ENCODE measurements at regions not wholly inside any gene's neighbourhood (a gene's known extent, or its start where the extent isn't known, plus 50 kb on each side); places are given as distances from the start of the nearest gene placed in this dataset.
"Not testable (repeated sequence)": the region's sequence is repeated elsewhere in the genome, so short reads cannot be mapped to it uniquely, and the experiment has no call there.

DNA sequence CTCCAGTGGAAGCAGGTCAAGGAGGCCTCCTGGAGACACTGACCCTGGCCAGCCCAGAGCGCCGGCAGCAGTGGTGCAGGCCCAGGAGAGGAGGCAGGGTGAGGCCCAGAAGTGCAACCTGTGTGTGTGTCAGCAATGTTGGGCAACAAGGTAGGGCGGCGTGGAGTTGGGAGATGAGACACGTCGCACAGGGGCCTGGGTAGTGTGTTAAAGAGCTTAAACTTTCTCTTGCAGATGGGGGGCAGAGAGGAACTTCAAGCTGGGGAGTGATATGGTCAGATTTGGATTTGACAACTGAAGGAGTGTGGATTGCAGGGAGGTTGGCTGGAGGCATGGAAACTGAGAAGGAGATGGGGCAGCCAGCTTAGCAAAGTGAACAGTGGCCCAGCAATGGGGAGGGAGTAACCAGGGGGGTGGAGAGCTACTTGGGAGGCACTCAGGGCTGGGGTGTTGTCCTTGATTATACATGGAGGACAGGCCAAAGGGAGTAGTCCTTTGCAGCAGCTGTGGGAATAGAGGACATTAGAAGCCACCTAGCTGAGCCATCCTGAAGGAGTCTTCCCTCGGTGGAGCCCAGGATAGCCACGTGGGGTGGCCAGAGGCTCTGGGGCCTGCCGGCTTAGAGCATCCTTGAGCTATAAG lies 278.6 kb upstream of the HS6ST1 start:
- no peak overlapping the region for H3K4me2 ChIP-seq (ENCODE audit: insufficient read depth, low read length)
- peaks cover 3% of the 10 kb centered on the region for H3K27me3 ChIP-seq (ENCODE audit: insufficient read depth, low read length)
- peak; percentile 45 for DNase-seq (ENCODE audit: insufficient read length, low spot score, missing footprints)
- no peaks in the 10 kb centered on the region for H4K20me1 ChIP-seq (ENCODE audit: insufficient read depth, low read length)
- H2AFZ ChIP-seq (ENCODE audit: low read length): no peak overlapping the region
- H3K27ac ChIP-seq (ENCODE audit: low read depth, low read length): no peak overlapping the region
- no peaks in the 10 kb centered on the region for H3K9me3 ChIP-seq (ENCODE audit: low read depth, low read length)
- no peaks in the 10 kb centered on the region for H3K36me3 ChIP-seq (ENCODE audit: insufficient read depth, low read length)
- H3K4me3 ChIP-seq (ENCODE audit: insufficient read depth, low read length): no peak overlapping the region
- H3K79me2 ChIP-seq (ENCODE audit: insufficient read depth, low read length): no peaks in the 10 kb centered on the region
- H3K4me1 ChIP-seq (ENCODE audit: insufficient read depth, low read length): no peaks in the 10 kb centered on the region
- no peak for TF ChIP-seq CTCF (IDR thresholded peaks at IDR 0.05; ENCODE audit: extremely low read depth, low read depth, low read length)

DNA sequence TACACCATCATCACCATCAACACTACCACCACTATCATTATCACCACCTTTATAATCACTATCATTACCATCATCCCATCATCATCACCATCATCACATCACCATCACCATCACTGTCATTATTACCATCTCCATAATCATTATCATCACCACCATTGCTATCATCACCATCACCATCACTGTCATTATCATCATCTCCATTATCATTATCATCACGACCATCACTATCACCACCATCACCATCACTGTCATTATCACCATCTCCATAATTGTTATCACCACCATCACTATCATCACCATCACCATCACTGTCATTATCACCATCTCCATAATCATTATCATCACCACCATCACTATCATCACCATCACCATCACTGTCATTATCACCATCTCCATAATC lies 279.6 kb upstream of the HS6ST1 start:
- H4K20me1 ChIP-seq (ENCODE audit: insufficient read depth, low read length); H3K4me2 ChIP-seq (ENCODE audit: insufficient read depth, low read length); H3K79me2 ChIP-seq (ENCODE audit: insufficient read depth, low read length); H3K36me3 ChIP-seq (ENCODE audit: insufficient read depth, low read length); H3K27ac ChIP-seq (ENCODE audit: low read depth, low read length); H2AFZ ChIP-seq (ENCODE audit: low read length); H3K9me3 ChIP-seq (ENCODE audit: low read depth, low read length); H3K4me1 ChIP-seq (ENCODE audit: insufficient read depth, low read length); H3K27me3 ChIP-seq (ENCODE audit: insufficient read depth, low read length); DNase-seq (ENCODE audit: insufficient read length, low spot score, missing footprints); H3K4me3 ChIP-seq (ENCODE audit: insufficient read depth, low read length): not testable (repeated sequence)

DNA sequence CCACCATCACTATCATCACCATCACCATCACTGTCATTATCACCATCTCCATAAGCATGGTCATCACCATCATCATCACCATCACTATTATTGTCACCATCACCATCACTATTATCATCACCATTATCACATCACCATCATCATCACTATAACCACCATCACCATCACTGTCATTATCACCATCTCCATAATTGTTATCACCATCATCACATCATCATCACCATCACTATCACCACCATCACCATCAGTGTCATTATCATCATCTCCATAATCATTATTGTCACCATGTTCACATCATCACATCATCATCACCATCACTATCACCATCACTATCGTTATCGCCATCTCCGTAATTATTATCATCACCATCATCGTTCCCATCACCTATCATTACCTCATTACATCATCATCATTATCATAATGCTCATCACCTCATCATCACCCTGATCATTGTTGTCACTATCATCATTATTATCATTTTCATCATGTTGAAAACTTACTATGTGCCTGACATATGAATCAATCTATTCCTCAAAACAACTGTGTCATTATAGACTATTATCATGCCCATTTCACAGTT lies 280.3 kb upstream of the HS6ST1 start:
- no peak overlapping the region for H3K4me3 ChIP-seq (ENCODE audit: insufficient read depth, low read length)
- no peaks in the 10 kb centered on the region for H3K36me3 ChIP-seq (ENCODE audit: insufficient read depth, low read length)
- DNase-seq (ENCODE audit: insufficient read length, low spot score, missing footprints): no peak
- H3K9me3 ChIP-seq (ENCODE audit: low read depth, low read length): no peaks in the 10 kb centered on the region
- H3K4me1 ChIP-seq (ENCODE audit: insufficient read depth, low read length): no peaks in the 10 kb centered on the region
- no peak overlapping the region for H3K4me2 ChIP-seq (ENCODE audit: insufficient read depth, low read length)
- no peak for TF ChIP-seq CTCF (IDR thresholded peaks at IDR 0.05; ENCODE audit: extremely low read depth, low read depth, low read length)
- peaks cover 3% of the 10 kb centered on the region for H3K27me3 ChIP-seq (ENCODE audit: insufficient read depth, low read length)
- no peak overlapping the region for H2AFZ ChIP-seq (ENCODE audit: low read length)
- no peaks in the 10 kb centered on the region for H3K79me2 ChIP-seq (ENCODE audit: insufficient read depth, low read length)
- no peaks in the 10 kb centered on the region for H4K20me1 ChIP-seq (ENCODE audit: insufficient read depth, low read length)
- no peak overlapping the region for H3K27ac ChIP-seq (ENCODE audit: low read depth, low read length)

DNA sequence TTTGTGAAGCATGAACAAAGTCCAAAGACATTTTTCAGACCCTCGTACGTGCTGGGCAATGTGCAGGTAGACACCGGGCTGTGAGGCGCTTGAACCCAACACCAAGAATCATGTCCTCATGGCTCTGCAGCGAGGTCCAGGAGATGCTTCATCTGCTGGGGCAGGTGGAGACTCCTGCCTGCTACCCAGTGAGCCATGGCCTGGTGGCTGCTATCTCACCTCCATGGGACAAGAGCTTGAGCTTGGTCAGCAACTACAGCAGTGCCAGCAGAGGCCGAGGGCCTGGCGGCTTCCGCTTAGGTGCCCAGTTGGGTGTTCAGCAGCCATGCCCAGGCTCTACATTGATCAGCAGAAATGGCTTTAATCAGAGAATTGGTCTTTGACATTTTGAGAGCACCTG lies 281.0 kb upstream of the HS6ST1 start:
- H2AFZ ChIP-seq (ENCODE audit: low read length): no peak overlapping the region

More for the DNA sequence above, 281.0 kb upstream of the HS6ST1 start:
- Histone ChIP-seq H3K79me2 (ENCODE audit: insufficient read depth, low read length) (no peaks in the 10 kb centered on the region), H4K20me1 (ENCODE audit: insufficient read depth, low read length) (no peaks in the 10 kb centered on the region), H3K27ac (ENCODE audit: low read depth, low read length) (no peak overlapping the region), H3K27me3 (ENCODE audit: insufficient read depth, low read length) (peaks cover 2% of the 10 kb centered on the region), H3K4me1 (ENCODE audit: insufficient read depth, low read length) (no peaks in the 10 kb centered on the region), H3K4me2 (ENCODE audit: insufficient read depth, low read length) (no peak overlapping the region), H3K9me3 (ENCODE audit: low read depth, low read length) (no peaks in the 10 kb centered on the region), H3K36me3 (ENCODE audit: insufficient read depth, low read length) (no peaks in the 10 kb centered on the region), H3K4me3 (ENCODE audit: insufficient read depth, low read length) (no peak overlapping the region)
- TF ChIP-seq CTCF (IDR thresholded peaks at IDR 0.05; ENCODE audit: extremely low read depth, low read depth, low read length): no peak
- peak; percentile 75 for DNase-seq (ENCODE audit: insufficient read length, low spot score, missing footprints)
